Stimulated activated CD4-positive, alpha-beta T cell treated with anti-CD3 and anti-CD28 coated beads, Interleukin-2, amount 100 ng/mL, for 48 hours (primary cell): ENCODE measurements at regions not wholly inside any gene's neighbourhood (a gene's known extent, or its start where the extent isn't known, plus 50 kb on each side); places are given as distances from the start of the nearest gene placed in this dataset.

ENCODE experiments used
- DNase-seq, 2 donors: peaks; one replicate each; pipeline ENCODE4 v3.0.0-alpha.2; 2020

DNA sequence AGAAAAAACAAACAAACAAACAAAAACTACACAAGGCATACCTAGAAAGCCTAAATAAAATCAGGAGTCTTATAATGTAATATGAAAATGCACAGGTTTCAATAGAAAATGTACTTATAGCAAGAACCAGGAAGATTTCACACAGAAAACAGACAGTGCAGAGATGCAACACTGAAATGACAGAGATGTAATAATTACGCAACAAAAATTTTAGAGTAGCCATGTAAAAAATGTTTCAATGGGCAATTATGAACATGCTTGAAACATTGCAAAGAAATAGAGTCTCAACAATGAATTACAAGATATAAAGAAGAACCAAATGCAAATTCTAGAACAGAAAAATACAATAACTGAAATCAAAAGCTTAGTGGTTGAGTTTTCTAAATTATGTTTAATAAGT lies 405.9 kb downstream of the PLK2 start:
- no peak for DNase-seq

DNA sequence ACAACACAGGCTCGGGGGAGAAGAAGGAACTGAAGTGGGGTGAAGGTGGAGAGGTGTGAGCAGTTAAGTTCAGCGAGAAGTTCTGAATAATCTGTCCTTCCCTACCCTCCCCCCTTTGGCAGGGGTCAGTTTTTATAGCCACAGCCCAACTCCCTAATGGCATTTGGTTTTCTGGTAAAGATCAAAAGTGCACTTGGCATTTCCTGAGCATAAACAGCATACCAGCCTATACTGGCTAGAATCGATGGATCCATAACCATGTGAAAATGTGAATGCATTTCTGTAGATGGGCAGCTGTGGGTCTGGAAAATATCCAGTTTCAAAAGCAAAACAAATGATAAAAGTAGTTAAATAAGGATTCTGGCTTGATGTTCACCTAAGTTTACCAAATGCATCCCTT lies 410.9 kb downstream of the PLK2 start:
- DNase-seq, result no peak

DNA sequence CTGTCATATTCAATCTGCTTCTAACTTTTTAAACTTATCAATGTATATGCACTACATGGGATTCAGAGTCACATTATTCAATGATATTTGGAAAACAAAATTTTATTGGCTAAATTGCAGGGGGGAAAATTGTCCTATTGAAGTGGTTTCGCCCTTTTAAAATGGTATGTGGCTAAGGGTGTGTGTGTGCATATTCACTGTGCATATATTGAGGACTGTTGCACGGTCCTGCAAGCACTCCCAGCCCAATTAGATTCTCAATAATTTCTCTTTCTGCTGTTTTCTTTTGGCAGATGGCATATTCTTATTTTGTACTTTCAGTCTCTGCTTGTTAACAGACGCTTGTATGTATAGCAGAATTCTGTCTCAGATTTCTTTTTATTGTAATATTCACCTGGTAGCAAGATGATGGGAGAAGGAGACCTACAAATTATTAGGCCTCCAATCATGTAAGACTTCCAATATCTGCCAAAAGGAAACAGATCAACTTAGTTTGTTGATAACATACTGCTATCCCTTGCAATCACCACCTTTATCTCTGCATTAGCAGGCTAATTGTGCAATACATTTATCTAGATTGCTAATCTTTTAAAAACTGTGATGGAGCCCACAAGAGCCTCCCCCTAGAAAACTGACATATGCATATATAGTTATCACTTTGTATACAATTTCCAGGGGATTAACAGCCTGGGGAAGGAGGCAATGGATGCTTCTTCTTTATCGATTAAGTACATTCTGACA lies 411.5 kb downstream of the PLK2 start:
- DNase-seq, result no peak

DNA sequence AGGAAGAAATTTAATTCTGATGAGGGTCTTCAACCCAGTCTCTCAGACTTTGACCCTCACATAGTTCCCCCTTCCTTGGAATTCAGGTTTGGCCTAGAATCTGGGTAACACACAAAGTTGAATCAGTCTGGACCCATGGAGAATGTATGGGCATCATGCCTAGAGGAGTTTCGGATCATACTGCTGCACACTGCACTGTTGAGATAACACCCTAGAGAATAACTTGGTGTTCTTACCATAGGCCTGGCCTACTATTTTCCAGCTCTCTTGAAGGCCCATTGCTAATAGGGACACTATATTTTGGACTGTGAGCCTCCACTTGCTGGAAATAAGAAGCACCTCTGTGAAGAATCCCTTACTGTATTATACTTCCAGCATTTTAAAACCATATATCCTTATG lies 413.5 kb downstream of the PLK2 start:
- DNase-seq, result no peak

DNA sequence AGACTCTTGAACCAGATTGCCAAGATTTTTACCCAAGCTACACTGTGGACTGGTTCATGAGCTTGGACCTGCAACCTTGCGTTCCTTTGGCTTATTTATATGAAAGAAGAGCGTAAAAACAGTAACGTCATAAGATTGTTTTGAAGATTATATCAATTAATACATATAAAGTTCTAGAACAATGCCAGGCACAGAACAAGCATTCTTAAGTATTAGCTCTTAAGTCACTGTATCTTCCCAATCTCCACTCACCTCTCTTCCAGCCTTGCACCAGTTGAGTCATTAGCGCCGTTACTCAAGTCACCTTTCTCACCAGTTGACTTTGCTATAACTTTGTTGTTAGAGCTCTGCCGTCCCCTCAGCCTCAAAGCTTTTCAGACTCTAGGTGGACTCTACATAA lies 415.7 kb downstream of the PLK2 start:
- no peak for DNase-seq

DNA sequence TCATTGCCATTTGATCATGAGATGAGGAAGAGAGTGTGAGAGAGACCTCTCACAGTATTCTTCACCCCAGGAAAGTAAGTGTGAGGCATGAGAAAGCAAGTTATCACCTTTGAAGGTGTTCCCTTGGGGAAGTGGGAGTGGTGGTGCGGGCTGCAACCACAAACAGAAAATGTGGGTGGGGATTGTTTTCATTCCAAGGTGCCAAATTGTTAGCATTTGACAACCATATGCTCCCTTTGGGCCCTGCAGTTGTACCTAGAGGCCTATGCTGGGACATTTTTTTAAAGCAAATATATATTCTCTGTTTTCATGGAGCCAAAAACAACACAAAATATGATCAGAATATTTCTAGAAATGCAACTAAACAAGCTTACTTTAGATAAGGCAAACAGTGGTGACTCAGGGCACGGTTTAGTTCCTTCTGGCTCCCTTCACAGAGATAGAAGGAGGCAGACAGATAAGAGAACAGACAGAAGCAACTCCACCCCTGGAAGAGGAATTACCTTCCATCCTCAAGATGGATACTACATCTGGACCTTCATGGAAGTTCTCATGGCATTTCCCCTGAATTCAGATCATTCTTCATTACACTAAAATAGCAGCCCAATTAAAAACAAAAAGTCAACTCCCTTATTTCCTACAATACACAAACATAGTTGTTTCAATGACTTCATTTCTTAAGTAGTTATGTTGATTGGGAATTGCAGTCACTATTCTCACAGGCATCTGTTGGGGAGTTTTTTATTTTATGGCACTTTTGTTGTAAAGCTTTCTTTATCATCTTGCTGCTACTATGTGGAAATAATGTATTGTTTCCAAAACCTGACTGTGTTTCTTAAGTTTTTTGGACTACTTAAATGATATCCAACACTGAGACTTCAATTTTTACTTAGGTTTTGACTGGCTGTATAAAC lies 416.6 kb downstream of the PLK2 start:
- DNase-seq, result no peak

DNA sequence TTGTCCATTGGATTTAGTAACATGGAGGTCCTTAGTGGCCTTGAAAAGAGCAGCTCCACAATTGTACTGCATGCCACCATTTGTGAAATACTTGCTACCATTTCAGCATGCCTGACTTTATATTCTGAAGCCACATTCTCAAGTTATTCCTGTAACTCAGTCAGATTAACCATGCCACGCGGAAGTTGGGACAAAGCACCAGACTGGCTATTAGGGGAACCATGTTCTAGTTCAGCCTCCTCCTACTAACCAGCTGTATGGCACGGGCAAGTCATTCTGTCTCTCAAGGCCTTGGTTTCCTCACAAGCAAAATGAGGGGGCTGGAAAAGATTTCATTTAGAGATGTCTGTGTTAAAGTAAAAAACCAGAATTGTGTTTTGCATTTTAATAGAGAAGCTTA lies 418.0 kb downstream of the PLK2 start:
- DNase-seq, result no peak

DNA sequence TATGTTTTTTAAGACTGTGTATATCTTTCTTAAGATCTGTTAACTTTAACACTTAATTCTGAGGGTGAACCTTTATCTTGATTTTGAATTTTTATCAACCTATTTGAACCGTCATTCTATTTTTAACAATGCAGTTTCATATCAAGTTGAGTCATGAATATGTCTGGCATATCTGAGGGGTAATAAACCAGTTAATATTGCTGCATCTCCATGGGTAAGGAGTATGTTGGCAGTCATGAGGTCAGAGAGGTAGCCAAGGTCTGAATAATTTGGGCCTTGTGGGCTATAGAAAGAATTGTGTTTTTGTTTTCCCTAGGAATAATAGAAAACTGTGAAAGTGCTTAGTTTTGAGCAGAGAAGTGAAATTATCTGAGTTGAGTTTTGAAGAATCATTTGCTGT lies 419.0 kb downstream of the PLK2 start:
- DNase-seq, result no peak

DNA sequence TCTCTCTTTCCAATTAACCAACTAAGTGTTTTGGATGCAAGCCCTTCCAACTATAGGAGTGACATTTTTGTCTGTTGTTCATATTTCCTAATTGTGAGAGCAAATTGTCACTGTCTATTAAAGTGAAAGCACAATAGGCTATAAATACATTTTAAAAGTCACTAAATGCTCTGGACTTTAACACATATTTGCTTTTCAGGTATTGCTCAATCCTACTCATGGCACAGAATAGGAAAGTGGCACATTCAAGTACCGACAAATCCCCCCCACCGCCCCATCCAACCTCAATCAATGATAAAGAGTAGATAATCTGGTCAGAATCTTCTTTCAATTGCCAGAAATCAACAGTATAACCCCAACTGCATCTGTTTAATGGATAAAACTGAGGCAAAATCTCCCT lies 419.8 kb downstream of the PLK2 start:
- no peak for DNase-seq

DNA sequence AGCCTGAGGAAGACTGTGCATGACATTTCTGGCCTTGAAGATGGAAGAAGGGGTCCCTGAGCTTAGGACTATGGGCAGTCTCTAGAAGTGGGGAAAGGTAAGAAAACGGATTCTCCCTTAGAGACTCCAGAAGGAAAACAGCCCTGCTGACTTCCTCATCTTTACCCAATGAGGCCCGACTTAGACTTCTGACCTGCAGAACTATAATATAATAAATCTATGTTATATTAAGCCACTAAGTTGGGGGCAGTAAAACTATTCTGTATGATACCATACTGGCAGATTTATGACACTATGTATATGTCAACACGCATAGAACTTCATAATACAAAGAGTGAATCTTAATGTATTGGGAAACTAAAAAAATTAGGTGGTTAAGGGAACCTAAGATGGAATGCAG lies 422.0 kb downstream of the PLK2 start:
- no peak for DNase-seq

DNA sequence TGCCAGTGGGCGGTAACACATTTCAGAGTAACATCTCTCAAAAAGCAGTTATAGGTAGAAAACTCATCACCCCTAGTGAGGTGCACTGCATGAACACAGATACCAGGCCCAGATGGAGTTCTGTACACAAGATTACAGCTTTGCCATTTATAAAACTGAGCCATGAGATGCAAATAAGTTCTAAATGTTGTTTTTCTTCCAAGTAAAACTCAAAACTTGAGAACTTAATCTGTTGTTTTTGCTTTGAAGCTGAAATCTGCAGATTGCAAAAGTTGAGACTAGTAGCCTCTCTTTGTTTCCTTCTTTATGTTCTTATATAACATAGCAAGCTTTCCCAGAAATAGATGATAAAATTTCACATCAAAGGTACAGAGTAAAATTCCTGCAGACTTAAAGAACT lies 434.1 kb downstream of the PLK2 start:
- DNase-seq, result no peak

DNA sequence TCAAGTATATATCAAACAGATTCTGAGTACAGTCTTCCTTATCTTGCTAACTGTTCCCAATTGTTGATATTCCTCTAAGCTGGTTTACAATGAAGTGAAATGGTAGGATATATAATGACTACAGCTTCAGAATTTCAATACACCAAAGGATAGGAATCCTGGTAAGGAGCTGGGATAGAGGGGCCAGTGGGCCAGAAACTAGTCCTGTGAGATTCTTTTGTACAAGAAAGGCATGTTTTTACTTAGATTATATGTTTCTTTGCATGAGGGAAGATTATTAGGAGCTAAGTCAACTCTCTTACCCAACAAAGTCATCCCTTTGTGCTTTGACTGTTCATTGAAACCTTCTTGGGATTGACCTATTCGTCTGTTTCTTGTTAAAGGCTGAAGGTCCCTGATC lies 435.7 kb downstream of the PLK2 start:
- DNase-seq, result no peak

DNA sequence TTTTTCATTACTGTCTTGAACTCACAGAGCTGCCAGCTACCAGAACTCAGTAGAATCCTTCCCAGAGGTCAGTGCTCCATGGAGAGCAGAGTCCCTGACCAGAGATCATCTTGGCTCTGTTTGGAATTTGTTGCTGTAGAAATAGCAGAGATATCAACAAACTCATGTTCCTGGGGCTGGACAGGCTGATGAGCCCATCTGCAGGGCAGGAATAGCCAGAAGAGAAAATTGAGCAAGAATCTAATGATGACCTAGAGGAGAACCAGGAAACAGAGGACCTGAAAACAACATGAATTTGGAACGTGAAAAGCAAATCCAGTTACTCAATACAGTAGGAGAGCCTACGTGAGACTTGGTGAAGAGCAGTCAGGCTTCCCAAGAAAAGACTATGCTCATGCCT lies 437.8 kb downstream of the PLK2 start:
- DNase-seq, result no peak

DNA sequence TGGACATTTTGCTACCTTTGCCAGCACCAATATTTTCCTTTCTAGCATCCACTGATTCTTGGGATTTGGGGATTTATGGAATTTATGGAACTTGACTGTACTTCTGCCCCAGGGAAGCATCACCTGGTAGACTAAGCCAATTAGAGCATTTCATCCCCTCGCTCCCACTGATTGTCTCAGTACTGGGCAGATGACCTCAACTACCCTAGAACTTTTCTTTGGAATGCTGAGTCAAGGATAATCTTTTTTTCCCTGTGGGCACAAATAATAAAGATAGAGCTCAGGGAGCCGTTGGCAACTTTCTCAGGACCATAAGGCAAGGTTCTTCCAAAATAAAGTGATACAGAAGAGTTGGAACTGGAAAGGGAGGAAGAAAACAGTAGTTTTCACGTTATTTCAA lies 438.4 kb downstream of the PLK2 start:
- no peak for DNase-seq

DNA sequence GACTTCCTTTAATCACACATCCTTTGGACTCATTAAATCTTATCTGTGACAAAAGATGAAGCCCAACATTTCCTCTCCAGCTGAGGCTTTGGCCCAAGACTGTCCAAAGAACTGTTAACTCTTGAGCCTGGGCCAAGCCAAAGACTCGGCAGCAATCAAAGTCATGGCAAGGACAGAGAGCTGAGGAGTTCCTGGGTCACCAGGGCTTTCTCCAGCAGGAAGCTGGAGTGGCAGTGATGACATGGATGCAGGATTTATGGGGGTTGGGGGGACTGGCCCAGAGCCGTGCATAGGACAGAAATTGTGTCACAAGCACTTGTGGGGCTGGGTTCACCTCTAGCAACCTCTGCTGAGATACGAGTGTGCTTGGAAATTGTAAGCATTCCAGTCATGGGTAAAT lies 440.3 kb downstream of the PLK2 start:
- no peak for DNase-seq

DNA sequence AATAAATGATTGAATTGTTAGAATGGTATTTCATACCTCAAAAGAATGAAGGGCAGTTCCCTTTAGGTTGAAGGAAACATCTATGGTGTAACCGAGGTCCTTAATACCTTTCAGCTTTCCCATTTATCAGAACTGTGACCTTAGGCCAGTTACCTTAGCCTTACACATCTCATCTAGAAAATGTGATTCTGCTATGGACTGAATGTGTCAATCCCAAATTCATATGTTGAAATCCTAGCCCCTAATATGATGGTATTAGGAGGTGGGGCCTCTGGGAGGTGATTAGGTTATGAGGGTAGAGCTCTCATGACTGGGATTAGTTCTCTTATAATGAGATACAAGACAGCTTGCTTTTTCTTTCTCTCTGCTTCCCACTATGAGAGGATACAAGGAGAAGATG lies 441.9 kb downstream of the PLK2 start:
- DNase-seq, result no peak

DNA sequence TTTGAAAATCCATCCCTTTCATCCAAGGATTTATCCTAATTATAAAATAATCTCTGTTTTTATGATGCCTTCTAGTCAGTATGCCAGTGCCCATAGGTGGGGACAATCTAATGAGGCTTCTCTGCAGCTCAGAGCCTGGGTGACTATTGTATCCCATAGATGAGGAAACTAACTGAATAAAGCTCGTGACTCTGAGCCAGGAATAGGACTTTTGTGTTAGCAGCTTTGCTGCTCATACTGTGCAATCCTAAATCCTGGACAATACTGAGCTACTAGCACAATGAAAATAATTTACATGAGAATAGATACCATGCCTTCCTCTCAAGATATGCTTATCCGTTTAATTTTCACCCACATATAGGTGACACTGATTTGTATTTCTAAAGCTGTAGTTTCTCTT lies 443.0 kb downstream of the PLK2 start:
- DNase-seq, result no peak

DNA sequence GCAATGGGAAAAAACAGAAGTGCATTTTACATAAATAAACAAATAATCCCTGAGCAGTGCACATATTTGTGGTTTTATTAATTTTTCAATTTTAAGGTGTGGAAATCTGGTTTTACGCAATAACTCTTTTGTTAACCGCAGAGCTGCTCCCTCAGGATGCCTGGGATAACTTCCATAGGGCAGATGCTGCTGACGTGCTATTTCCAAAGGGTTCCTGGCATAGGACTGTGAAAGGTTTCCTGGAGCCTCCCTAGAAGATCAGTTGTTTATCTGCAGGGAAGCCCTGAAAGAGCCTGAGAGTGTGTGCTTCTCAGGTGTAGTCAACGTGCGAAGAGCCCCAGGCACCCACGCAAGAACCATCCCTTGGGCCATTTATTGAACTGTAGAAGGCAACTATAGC lies 443.5 kb downstream of the PLK2 start:
- no peak for DNase-seq

DNA sequence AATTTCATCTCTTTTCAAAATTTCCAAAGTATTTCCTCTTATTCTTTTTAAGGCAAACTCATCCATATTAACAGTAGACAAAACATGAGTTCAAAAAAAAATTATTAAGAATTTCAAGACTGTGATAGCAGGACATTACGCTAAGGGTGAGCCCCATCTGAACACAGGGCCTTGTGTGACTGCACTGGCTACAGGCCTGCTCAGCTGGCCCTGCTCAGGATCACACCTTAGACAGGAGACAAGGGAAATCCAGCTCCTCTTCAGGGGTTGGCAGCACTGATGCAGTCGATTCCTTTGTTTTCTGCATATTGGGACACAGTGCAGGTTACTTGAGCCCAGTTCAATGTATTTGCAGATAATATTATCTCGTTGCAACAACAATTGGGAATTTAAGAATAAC lies 444.7 kb downstream of the PLK2 start:
- no peak for DNase-seq

DNA sequence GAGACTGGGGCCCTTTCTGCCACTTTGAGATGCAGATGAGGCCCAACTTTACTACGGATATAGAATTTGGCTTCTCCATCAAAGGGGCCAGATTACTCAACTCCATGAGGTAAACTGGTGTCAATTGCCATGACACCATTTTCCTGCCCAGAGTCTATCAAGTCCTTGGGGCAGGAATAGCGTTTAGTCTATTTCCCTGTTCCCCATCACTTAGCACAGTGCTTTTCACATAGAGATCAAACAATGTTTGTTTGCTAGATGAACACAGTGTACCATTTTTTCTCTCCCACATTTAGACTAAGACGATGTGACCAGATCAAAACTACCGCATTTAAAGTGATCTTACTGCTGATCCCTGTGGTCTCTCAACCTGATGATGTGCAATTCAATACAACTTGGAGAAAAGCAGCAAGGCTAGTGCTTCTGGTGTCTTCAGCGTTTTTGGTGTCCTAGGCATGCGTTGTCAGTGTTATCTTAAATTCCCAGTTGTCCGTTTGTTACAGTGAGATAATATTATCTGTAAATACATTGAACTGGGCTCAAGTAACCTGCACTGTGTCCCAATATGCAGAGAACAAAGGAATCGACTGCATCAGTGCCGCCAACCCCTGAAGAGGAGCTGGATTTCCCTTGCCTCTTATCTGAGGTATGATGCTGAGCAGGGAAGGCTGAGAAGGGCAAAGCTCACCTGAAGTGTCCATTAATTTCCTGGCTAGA lies 446.2 kb downstream of the PLK2 start:
- no peak for DNase-seq

DNA sequence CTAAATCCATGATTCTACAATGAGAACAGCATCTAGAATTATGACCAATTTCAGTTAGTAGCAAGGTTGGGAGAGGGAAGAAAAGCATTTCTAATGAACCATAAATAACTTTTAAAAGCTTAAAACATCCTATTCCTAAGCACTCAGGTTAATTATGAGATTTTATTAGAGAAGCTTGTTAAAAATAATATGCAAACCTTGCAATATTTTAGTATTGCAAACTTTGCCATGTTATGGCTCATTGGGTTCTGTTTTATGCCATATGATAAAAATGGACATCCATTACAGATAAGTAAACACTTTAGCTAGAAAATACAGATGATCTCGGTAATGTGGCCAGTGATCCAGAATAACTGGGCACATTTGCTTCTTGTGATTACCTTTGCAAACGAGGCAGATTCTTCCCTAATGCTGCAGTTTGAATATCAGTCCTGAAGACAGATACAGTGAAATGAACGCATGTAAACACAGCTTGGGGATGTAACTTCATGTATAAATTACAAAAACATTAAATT lies 447.0 kb downstream of the PLK2 start:
- DNase-seq, result no peak

DNA sequence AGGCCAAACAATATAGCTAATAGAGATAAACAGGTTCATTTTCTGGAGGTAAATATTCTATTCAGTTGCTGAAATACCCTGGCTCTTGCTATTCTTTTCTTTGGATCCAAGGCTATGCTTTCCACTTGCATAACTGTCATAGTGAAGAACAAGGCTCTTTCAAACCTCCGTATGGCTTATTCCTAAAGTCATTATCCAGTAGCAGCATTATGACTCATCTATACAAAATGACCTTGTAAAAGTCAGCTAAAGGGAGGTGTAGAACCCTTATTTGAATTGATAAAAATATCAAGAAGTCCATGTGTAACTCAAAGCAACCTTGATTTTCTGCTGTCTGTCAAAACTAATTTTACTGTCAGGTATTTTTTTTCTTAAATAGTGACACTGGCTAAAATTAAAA lies 447.8 kb downstream of the PLK2 start:
- DNase-seq, result no peak

DNA sequence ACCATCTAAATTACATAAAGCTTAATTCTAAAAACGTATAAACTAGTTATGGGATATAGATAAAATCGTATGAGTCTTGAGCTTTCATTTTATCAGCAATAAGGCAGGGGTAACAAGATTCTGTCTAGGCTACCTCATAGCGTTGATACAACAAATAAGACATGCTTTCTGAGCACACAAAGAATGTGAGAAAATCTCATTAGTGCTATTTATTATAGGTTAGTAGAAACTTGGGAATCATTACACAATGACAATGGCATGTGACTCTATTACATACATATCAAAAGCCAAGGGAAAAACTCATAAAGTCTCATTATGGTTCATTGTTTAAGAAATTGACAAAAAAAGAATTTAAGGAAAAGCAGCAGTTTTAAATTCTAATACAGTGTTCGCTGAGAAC lies 448.6 kb downstream of the PLK2 start:
- no peak for DNase-seq

DNA sequence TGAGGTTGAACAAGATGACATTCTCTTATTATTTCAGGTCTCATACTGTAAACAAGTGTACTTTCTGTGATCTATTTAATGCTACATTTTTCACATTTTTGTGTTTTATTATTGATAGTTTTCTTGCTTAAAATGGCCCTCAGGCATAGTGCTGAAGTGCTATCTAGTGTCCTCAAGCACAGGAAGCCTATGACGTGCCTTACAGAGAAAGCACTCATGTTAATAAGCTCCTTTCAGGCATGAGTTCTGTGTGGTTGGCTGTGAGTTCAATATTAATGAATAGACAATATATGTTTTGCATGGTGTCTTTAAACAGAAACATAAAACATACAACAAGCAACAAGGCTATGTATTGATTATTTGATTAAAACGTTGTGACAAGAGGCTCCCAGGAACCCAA lies 450.1 kb downstream of the PLK2 start:
- DNase-seq, result no peak
